Psoas muscle (tissue), 7 donors: ENCODE measurements at regions not wholly inside any gene's neighbourhood (a gene's known extent, or its start where the extent isn't known, plus 50 kb on each side); places are given as distances from the start of the nearest gene placed in this dataset.
"Not testable (repeated sequence)": the region's sequence is repeated elsewhere in the genome, so short reads cannot be mapped to it uniquely, and the experiment has no call there.

Experiments used
- ATAC-seq, 4 donors: fragments of 200-7000 bp; cut with Tn5 transposase; one replicate each; pipeline ENCODE4 v1.9.1; 2020; ENCODE audit warnings: moderate library complexity in 3 of 4, mild to moderate bottlenecking in 2 of 4
- DNase-seq, 2 donors: peaks; one replicate each; pipeline ENCODE4 v3.0.0-alpha.2; 2020
- H3K27ac ChIP-seq: fragments of 200-600 bp; one replicate; pipeline ENCODE4 v1.8.0; 2022
- H3K27me3 ChIP-seq, 3 donors: fragments of 200-600 bp in 1 of 3; one replicate each; pipeline versions ENCODE4 v1.6.1 to v1.8.0; 2013 to 2022; ENCODE audit warnings: low read length in 2 of 3, mild to moderate bottlenecking in 2 of 3, moderate library complexity in 1 of 3; ENCODE audit not compliant: insufficient read depth in 3 of 3
- H3K36me3 ChIP-seq, 2 donors: fragments of 200-600 bp in 1 of 2; one replicate each; pipeline versions ENCODE4 v1.6.1 to v1.8.0; 2013 to 2022; ENCODE audit warnings: low read depth in 1 of 2, mild to moderate bottlenecking in 1 of 2, moderate library complexity in 1 of 2; ENCODE audit not compliant: insufficient read depth in 1 of 2
- H3K4me1 ChIP-seq: fragments of 200-600 bp; one replicate; pipeline ENCODE4 v1.8.0; 2022
- H3K4me3 ChIP-seq: fragments of 200-600 bp; one replicate; pipeline ENCODE4 v1.8.0; 2022; ENCODE audit warnings: mild to moderate bottlenecking
- H3K9me3 ChIP-seq: fragments of 200-600 bp; one replicate; pipeline ENCODE4 v1.8.0; 2022
- CTCF ChIP-seq: fragments of 200-600 bp; IDR thresholded peaks from one replicate; pipeline ENCODE4 v1.8.0; 2022; ENCODE audit warnings: antibody characterized with exemption
- WGBS, 3 donors: extraction: QIAGEN DNeasy Blood & Tissue Kit; methylation state at CpG; one replicate each; pipeline versions ENCODE4 v1.1.6 to v1.1.7; 2013; 5-methylcytosine and 5-hydroxymethylcytosine counted together
- intact Hi-C, 2 donors: fragments of 100-400 bp; cut with DNase I; formaldehyde crosslinking; loops; one replicate each; pipeline versions ENCODE4 v1.11.0 to v1.14.2; 2022
- donor health status: healthy with polysubstance abuse.
- donor health status: DM: no; HTN: no; CAD: no; lungs with moderate emphysema.
- donor health status: Bipolar disorder and iron deficiency.
- donor health status: healthy.
- donor health status: DM: yes; HTN: yes; CAD: no.
- donor health status: DM: no; HTN: no; CAD: no.
- donor health status: DM: yes; HTN: yes; CAD: no.

- ATAC-seq (no peak), DNase-seq (no peak)
- no peak for TF ChIP-seq CTCF
- H3K9me3 ChIP-seq, result no peaks in the 10 kb centered on the region
- H3K4me1 ChIP-seq, result no peaks in the 10 kb centered on the region
- H3K36me3 ChIP-seq, result no peaks in the 10 kb centered on the region
- WGBS, 3 donors, result 29 to 40% (median 40%) methylated on average over 1 of the region's 1 CpG
- no peak overlapping the region for H3K27ac ChIP-seq
- intact Hi-C loops, result no loop called here
- no peaks in the 10 kb centered on the region for H3K27me3 ChIP-seq
- no peak overlapping the region for H3K4me3 ChIP-seq
Observed at GRCh38 chr13:37510441-37510840, 88.1 kb downstream of the POSTN start.

- Histone ChIP-seq H3K27me3 (no peaks in the 10 kb centered on the region), H3K4me3 (no peak overlapping the region), H3K36me3 (no peaks in the 10 kb centered on the region), H3K4me1 (no peaks in the 10 kb centered on the region), H3K27ac (no peak overlapping the region), H3K9me3 (no peaks in the 10 kb centered on the region)
- intact Hi-C loops, result no loop called here
- ATAC-seq, result no peak
- WGBS, 3 donors, result 82 to 87% (median 83%) methylated on average over 3 of the region's 3 CpGs
- TF ChIP-seq CTCF, result no peak
- DNase-seq, result no peak
Observed at GRCh38 chr13:37505531-37505930, 93.0 kb downstream of the POSTN start.

GRCh38 chr13:37504251-37504650, 94.3 kb downstream of the POSTN start:
- H3K36me3 ChIP-seq, result no peaks in the 10 kb centered on the region
- DNase-seq (no peak), ATAC-seq (no peak)
- intact Hi-C loops, result no loop called here
- no peaks in the 10 kb centered on the region for H3K4me1 ChIP-seq
- no peak overlapping the region for H3K27ac ChIP-seq
- no peak for TF ChIP-seq CTCF
- no peaks in the 10 kb centered on the region for H3K9me3 ChIP-seq
- WGBS, 3 donors, result 29 to 58% (median 33%) methylated on average over 1 of the region's 1 CpG
- H3K4me3 ChIP-seq, result no peak overlapping the region
- no peaks in the 10 kb centered on the region for H3K27me3 ChIP-seq

GRCh38 chr13:37503287-37503686, 95.3 kb downstream of the POSTN start:
- ATAC-seq, result no peak
- Histone ChIP-seq H3K9me3 (no peaks in the 10 kb centered on the region), H3K36me3 (no peaks in the 10 kb centered on the region), H3K4me1 (no peaks in the 10 kb centered on the region), H3K27me3 (no peaks in the 10 kb centered on the region), H3K4me3 (no peak overlapping the region), H3K27ac (no peak overlapping the region)
- DNase-seq, result no peak
- TF ChIP-seq CTCF, result no peak
- intact Hi-C loops, result no loop called here

- H3K4me1 ChIP-seq, intact Hi-C loops, DNase-seq, H3K36me3 ChIP-seq, H3K27ac ChIP-seq, H3K4me3 ChIP-seq, H3K9me3 ChIP-seq, H3K27me3 ChIP-seq, ATAC-seq: not testable (repeated sequence)
- WGBS, 3 donors, result 86 to 95% (median 95%) methylated on average over 1 of the region's 1 CpG
Observed at GRCh38 chr13:37502303-37502993, 96.1 kb downstream of the POSTN start.
